ENCODE measurements at regions not wholly inside any gene's neighbourhood (a gene's known extent, or its start where the extent isn't known, plus 50 kb on each side); places are given as distances from the start of the nearest gene placed in this dataset.
A peak's percentile ranks its signal among the peaks of the same experiment; 100 is the strongest.
"Not testable (repeated sequence)": the region's sequence is repeated elsewhere in the genome, so short reads cannot be mapped to it uniquely, and the experiment has no call there.

DNA sequence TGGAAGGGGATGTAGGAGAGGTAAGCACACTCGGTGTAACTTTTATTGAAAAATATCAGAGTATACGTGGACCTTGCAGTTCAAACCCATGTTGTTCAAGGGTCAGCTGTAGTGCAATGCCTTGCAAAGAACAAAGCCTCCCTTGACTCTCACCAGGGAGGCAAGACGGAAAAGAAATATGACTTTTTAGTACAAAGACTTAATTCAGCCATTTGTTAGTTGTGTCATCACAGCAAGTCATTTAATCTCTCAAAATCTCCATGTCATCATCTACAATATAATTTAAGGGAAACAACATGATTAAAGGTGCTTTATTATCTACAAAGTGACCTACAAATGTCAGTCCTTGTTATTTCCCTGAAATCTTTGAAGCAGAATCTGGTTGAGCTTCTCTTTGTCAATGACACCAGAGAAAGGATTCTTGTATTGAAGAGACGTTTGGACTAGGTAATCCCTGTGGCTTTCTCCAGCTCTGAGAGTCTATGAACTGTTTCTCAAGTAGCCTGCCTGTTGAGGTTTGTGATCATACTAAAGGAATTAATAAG is 502.8 kb downstream of the REEP3 start:
- no peak for DNase-seq (ENCODE audit: low read depth)

DNA sequence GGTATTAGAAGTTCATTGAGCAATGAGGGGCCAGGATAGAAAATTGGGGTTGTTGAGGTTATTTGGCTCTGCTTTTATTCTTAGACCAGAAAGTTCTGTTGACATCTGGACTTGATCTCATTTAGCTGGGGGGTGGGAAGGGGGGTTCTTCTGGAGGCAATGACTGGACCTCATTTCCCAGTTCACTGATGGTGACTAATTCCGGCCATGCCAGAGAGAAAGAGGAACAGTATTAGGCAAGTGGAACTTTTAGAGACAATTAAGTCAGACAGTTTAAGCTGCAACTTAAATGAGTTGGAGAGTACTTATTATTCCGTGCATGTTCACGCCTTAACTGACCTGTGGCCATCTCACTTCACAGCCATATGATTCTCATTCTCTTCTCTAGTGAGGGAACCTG is 512.5 kb downstream of the REEP3 start:
- no peak for DNase-seq (ENCODE audit: low read depth)

DNA sequence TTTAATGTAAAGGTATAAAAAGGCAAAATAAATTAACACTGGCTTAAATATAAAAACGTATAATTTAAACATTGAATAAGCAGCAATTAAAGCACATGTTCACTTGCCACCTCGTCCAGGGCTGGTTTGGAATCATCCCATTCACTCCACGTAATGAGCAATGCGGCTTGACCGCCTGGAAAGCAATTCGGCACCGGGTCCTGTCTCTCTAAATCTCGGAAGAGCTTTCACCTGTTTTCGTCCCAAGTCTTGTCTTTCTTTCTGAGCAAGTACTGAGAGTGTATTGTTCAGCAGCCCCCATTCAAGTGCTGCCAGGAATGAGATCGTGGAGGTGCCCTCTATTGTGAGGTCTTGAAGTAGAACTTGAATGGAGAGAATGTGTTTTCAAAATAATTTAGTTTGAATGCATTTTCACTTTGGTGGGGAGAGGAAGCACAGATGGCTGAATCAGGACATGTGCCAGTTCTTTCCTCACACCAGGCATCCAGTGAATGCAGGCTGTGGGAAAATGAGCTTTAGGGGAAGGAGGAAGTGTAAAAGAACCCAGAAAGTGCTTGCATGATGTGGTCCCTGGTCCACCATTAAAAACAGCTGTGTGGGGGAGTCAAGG is 515.2 kb downstream of the REEP3 start:
- DNase-seq (ENCODE audit: low read depth): no peak

DNA sequence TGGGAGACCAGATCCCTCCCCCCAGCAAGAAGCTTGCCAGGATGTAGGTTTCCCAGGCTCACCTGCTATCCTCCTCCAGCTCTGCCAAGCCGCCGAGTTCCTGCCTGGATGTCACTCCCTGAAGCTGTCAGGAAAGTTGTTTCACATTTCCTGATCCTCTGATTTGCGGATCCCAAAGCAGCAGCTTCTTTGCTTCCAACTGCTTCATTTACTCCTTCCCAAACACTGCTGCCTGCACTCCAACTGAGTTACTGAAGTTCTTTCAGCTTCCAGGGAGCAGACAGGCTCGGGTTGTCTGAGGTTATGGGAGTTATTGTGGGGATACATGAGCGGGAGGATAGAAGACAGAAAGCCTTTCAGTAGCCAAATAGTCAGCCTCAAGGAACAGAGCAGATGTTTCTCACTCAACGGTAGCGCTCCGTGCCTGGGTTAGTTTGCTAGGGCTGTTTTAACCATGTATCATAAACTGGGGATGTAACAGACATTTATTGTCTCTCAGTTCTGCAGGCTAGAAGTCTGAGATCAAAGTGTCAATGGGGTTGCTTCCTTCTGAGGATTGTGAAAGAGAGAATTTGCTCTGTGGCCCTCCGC is 516.0 kb downstream of the REEP3 start:
- no peak for DNase-seq (ENCODE audit: low read depth)

DNA sequence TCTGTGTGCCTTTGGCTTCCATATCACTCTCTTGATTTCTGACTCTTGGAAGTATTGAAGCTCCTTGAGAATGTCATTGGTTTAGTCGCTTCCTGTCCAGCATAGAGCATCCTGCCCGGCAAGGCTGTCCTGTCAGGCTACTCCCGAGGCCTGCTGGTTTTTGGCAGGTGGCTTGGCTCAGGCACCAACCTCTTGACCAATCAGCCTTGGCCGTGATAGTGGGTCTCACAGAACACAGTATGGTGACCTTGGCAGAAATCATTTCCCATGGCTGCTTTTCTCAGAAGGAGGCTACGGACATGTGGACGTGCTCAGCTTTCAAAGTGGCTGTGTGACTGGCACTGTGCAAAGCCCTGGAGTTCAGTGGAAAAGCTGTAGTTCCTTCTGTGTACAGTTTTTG is 516.9 kb downstream of the REEP3 start:
- no peak for DNase-seq (ENCODE audit: low read depth)

DNA sequence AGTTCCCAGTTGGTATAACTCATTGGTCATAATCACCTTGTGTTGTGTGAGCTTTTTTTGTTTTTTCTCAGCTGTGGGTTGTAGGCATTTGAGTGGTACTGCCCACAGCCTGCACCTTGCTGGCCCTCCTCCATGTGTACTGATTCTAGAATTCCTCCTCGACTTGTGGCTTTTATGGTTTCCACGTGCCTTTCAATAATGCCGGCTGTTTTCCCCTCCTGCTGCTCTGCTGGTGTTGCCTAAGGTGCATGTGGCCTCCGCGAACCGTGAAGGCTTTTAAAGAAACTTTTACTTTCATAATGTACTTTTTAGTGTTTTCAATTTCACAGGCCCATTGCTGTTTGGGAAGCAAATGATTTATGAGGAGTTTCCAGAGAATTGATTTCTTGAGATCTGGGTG is 518.0 kb downstream of the REEP3 start:
- DNase-seq (ENCODE audit: low read depth): no peak

DNA sequence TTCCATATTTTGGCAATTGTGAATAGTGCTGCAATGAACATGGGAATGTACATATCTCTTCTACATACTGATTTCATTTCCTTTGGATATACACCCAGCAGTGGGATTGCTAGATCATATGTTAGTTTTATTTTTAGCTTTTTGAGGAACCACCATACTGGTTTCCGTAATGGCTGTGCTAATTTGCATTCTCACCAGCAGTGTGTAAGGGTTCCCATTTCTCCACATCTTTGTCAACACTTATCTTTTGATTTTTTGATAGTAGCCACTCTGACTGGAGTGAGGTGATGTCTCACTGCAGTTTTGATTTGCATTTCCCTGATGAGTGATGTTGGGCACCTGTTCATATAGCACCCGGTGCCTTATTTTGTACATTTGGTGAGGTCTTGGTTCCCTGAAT is 519.6 kb downstream of the REEP3 start:
- DNase-seq (ENCODE audit: low read depth): no peak

DNA sequence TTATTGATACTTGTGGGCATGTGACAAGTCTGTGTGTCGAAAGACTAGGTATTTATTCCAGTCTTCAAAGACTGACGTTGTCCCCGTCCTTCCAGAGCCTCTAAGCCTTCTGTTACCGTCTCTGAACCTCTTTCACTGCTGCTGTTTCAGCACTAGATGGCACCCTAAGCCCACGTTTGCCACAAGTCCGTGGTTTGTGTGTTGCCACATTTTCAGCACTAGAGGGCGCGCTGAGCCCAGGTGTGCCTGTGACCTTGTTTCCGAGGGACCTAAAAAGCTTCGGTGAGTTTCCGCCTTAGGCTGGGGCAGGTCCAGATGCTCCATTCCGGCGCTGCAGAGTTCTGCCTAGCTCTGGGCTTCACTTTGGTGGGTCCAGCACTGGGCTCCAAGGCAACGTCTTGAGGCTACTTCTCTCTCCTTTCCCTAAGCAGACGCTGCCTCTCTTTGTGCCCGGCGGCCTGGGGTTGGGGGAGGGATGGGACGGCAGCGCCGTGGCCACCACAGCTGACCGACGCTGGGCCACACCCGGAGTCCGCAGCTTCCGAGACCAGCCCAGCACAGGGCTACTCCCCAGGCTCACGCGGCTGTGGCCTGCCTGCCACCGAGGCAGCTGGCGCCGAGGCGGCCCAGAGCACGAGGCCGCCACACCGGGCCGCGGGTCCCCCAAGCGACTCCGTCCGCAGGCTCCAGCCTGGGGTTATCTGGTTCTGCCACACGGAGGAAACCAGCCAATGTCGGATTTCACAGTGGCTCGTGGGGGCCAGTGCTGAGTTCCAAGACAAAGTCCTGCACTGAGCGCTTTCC is 520.2 kb downstream of the REEP3 start:
- DNase-seq (ENCODE audit: low read depth): peak; percentile 66

DNA sequence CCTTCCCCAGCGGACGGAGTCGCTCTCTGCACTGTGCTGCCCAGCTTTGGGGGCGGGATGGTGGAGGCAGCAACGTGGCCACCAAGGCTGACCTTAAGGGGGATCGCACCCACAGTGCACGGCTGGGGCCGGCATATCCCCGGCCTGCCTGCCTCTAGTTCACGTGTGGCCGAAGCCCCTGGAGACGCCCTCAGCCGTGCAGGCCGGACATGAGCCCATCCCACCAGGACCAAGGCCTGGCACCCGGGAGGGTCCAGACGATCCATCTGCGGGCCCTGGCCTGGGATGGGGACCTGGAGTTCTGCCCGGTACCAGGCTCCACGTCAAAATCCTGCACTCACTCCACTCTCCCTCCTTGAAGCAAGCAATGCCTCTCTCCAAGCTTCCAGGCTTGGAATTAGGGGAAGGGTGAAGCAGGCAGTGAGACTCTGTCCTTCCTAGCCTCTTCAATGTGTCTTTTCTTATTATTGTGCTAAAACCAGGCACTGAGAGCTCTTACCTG is 520.8 kb downstream of the REEP3 start:
- DNase-seq (ENCODE audit: low read depth): no peak

DNA sequence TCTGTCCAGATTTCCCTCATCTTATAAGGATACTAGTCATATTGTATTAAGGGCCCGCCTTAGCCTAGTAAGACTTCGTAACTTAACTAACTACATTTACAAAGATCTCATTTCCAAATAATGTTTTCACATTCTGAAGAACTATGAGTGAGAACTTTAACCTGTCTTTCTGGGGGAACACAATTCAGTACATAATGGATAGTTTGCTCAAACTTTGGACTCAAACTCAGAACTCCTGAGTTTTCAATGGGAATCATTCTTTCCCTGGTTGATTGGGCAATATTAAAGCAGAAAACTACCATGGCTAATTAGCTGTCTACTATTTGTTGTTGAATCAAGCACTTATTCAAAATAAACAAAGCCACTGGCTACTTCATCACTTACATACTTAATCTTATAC is 522.9 kb downstream of the REEP3 start:
- no peak for DNase-seq (ENCODE audit: low read depth)

DNA sequence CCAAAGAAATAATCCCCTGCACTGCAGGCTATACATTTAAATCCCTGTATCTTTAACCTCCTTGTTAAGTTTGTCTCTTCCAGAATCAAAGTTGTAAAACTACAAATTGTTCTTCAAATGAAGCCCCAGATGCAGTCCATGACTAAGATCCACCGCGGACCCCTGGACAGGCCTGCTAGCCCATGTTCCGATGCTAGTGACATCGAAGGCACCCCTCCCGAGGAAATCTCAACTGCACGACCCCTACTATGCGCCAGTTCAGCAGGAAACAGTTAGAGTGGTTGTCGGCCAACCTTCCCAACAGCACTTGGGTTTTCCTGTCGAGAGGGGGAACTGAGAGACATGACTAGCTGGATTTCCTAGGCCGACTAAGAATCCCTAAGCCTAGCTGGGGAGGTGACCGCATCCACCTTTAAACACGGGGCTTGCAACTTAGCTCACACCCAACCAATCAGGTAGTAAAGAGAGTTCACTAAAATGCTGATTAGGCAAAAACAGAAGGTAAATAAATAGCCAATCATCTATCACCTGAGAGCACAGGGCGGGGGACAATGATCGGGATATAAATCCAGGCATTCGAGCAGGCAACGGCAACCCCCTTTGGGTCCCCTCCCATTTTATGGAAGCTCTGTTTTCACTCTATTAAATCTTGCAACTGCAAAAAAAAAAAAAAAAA is 523.9 kb downstream of the REEP3 start:
- DNase-seq (ENCODE audit: low read depth): not testable (repeated sequence)

DNA sequence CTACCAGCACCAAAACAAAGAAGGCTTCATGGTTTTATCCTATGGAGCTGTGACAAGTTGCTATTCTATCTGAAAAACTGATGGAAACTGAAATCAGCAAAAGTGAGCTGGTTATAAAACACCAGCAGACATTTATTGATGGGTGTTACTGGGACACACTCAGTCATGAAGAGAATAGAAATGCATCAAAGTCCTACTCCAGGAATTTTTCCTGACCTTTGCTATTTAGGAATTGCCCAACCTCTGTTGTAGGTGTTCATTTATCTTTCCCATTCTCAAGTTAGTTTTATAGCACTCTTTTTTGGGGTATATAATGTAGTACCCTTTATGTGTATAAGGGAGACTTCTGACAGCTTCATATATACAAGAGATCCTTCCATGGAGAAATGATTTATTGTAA is 533.2 kb downstream of the REEP3 start:
- no peak for DNase-seq (ENCODE audit: low read depth)

DNA sequence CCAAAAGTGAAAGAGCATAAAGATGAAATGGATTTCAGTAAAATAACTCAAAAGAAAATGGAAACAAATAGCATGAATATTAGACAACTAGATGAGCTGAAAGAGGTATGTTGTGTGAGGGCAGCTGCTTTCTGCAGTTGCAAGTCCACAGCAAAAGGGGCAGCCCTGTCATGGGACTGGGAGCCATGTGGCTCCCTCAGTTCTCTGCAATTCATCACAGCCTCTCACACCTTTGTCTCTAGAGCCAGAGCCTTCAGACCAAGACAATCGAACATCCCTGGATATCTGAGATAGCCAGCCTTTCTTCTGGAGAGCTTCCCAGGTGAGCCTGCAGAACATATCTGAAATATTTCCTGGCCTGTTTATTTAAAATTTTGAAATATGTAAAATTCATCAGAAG is 538.7 kb downstream of the REEP3 start:
- no peak for DNase-seq (ENCODE audit: low read depth)

DNA sequence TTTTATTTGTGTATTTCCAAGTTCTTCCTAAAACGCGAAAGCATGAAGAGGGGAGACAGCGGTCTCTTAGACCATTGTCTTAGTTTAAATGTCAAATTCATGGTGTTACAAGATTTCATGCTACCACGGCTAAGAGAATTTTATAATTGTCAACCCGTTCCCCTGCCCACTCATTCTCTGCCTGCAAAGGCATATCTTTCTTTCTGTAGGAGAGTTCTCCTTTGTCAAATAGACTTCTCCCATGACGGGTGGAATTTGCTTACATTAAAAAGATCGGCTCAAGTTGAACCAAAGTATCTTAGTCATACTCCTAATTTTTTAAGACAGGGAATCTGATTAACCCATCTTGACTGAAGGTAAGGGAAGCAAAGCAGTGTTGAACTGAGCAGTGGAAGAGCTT is 539.2 kb downstream of the REEP3 start:
- no peak for DNase-seq (ENCODE audit: low read depth)

DNA sequence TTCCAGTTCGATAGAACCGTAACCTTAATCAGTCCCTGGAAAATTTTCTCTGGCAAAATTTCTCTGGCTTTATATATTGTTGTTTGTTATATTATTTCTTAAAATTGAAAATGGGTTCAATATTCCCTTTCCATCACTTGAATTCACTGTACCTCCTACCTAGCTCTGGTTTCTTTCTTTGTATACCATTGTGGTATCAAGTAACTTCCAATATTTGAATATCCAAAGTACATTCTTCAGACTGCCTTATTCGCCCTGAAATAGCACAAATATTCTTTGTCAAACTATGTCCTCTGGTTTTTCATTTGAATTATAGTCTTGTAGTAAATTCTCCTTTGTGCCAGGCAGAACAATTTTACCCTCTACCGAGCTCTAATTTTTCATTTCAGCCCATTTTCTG is 541.6 kb downstream of the REEP3 start:
- DNase-seq (ENCODE audit: low read depth): no peak

DNA sequence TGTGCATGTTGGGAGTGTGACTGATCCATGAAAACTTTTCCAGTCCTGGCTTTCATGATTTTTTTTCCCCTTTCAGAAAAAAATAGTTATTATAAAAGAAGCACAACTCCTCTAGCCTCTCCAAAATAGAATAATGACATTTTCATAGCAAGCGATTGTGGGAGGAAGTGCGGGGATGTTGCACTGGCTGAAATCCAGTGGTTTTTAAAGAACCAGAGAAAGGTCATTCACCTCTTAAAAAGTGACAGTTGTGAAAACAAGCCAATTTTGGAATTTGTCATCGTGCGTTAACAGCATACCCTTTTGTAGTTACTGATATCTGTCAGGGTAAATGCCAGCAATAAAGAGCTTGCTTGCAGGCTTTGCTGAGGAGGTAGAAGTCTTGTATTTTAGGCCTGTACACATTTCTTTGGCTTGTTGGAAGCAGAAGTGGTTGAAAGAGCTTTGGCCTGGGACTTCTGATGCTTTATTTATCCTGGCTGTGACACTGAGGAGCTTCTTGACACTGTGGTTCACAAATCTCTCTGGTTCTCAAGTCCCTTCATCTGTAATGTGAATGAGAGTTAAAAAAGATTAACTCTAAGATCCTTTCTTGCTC is 545.9 kb downstream of the REEP3 start:
- DNase-seq (ENCODE audit: low read depth): no peak

DNA sequence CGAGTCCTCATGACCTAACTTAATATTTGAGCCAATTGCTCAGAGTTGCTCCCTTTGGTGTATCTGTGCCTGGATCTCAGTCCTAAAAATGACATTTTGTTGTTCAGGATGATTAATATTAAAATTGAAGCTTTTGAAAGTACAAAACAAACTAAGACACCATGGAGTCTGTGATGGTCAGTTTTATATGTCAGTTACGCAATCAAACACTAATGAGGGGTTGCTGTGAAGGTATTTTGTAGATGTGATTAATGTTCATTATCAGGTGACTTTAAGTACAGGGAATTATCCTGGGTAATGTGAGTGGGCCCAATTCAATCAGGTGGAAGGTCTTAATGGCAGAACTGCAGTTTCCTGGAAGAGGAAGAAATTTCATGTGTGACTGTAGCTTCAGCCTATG is 546.7 kb downstream of the REEP3 start:
- no peak for DNase-seq (ENCODE audit: low read depth)

DNA sequence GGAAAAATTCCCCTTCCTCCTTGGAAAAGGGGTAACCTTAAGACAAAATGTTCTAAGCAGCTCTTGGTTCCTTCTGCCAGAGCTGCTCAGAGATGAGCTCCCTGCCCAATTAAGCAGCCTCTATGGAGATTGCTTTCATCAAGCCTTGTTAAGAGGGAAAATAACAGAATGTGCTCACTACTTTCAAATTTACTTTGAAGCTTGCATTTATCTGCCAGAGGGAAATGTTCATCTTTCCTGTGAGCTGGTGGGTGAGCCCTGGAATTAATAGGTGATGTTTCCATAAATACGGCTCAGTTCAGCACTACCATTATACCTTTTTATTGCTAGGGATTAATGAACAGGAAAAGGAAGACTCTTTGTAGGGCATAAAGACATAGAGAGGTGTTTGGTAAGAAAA is 549.0 kb downstream of the REEP3 start:
- DNase-seq (ENCODE audit: low read depth): no peak

DNA sequence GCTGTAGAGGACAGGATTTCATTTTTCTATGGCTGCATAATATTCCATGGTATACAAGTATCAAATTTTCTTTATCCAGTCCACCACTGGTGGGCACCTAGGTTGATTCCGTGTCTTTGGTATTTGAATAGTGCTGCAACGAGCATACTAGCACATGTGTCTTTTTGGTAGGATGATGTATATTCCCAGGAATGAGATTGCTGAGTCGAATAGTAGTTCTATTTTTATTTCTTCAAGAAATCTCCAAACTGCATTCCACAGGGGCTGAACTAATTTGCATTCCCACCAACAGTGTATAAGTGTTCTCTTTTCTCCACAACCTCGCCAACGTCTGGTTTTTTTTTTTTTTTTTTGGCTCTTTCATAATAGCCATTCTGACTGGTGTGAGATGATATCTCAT is 550.0 kb downstream of the REEP3 start:
- no peak for DNase-seq (ENCODE audit: low read depth)

DNA sequence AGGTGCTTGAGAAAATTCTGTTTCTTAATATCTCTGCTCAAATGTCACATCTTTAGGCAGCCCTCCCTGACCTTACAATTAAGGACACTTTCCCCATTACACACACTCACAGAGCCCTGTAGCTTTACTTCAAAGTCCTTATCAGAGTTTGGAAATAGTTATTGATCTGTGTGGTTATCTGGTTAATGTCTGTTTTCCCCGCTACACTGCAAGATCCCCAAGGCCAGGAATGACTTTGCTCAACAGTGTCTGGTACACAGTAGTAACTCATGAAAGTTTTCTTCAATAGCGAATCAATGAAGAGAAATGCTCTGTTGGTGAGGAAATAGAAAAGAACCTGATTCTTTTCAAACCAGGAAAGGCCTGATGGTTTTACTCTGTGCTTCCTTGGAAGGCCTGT is 554.4 kb downstream of the REEP3 start:
- DNase-seq (ENCODE audit: low read depth): no peak

DNA sequence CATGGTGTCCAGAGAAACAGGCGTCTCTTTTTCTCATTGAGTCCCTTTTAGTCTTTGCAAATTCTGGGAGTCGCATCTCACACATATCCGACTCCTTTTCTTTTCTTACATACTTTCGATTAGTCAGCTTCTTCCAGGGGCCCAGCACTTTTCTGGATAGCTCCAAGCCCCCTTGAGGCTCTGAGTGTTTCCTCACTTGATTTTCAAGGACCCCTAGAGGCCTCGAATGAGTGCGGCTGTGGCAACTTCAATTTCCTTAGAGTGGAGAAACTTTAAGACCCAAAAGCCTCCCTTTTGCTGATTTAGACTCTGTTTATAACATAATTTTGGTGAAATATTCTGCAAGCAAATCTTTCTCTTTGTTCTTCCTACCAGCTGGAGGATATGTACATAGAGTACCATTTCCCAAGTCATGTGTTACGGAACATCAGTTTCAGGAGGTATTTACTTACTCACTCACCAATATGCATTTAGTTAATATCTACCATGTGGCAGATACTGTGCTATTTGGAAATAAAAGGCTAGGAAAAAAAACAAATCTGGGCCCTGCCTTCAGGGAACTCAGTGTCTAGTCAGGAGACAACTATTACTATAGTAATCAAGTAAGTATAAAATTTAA is 555.2 kb downstream of the REEP3 start:
- no peak for DNase-seq (ENCODE audit: low read depth)

DNA sequence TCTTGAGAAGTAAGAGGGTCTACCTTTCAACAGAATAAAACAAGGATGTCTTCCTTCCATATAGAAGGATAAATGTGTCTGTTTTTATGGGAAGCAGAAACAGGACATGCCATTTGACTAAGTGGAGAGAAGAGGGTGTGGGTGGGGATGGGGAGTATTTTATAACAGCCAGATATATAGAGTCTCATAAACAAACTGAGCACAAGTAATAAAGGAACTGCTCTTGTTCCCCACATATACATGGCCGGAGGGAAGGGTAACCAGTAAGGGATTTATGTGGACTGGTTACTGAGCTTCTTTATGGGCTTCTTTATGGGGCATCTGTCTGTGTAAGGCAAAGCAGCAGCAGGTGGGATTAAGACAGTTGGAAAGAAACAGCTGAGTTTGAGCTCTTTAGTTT is 558.1 kb downstream of the REEP3 start:
- DNase-seq (ENCODE audit: low read depth): no peak
